SK-N-SH (cell line): ENCODE measurements at regions not wholly inside any gene's neighbourhood (a gene's known extent, or its start where the extent isn't known, plus 50 kb on each side); places are given as distances from the start of the nearest gene placed in this dataset.

ENCODE experiments used
- CTCF ChIA-PET: fragments of 300-600, 350-600 bp; formaldehyde crosslinking; extraction: SDS; loops from one replicate; lab custom pipeline; 2021; lab: Yijun Ruan, JAX
- POLR2A ChIA-PET: fragments of 350-600 bp; sonication (Branson Sonifier 250); formaldehyde crosslinking; extraction: SDS; loops from one replicate; lab custom pipeline; 2020; ENCODE audit warnings: antibody characterized with exemption, inconsistent platforms; lab: Yijun Ruan, JAX
- DNase-seq: peaks from one replicate; pipeline ENCODE4 v3.0.0; 2012
- H2AFZ ChIP-seq: fragments of 200-600 bp; sonication (generic); 2 replicates; pipeline ENCODE4 v1.8.1; 2016; ENCODE audit warnings: antibody characterized with exemption, mild to moderate bottlenecking, low read depth
- H3F3A ChIP-seq: fragments of 200-600 bp; sonication (generic); replicated peaks from 2 replicates; pipeline ENCODE3; 2016; ENCODE audit warnings: antibody characterized with exemption, mild to moderate bottlenecking; ENCODE audit not compliant: insufficient read depth
- H3K27ac ChIP-seq, 2 experiments: fragments of 200-500 bp in 1 of 2; fragments of 200-600 bp in 1 of 2; sonication (Bioruptor generic) in 1 of 2; sonication (generic), shearing (Covaris generic) in 1 of 2; 2 replicates each; pipeline versions ENCODE4 v1.5.1 to v1.6.1; 2014 to 2016; ENCODE audit warnings: low read depth in 2 of 2, inconsistent platforms in 1 of 2, low read length in 1 of 2, mild to moderate bottlenecking in 1 of 2, mixed read lengths in 1 of 2
- H3K27me3 ChIP-seq: fragments of 200-600 bp; sonication (generic), shearing (Covaris generic); 2 replicates; pipeline ENCODE4 v1.6.1; 2016; ENCODE audit warnings: mixed run types; ENCODE audit not compliant: insufficient read depth
- H3K36me3 ChIP-seq, 2 experiments: fragments of 200-500 bp in 1 of 2; fragments of 200-600 bp in 1 of 2; sonication (Bioruptor generic) in 1 of 2; sonication (generic) in 1 of 2; replicated peaks in 1 of 2; 2 replicates each; pipeline versions ENCODE3 to v1.5.1; 2014 to 2016; ENCODE audit warnings: low read length in 1 of 2, mild to moderate bottlenecking in 1 of 2; ENCODE audit not compliant: insufficient read depth in 2 of 2, control insufficient read depth in 1 of 2
- H3K4me1 ChIP-seq, 2 experiments: fragments of 200-500 bp in 1 of 2; fragments of 200-600 bp in 1 of 2; sonication (Bioruptor generic) in 1 of 2; sonication (generic), shearing (Covaris generic) in 1 of 2; 2 replicates each; pipeline versions ENCODE4 v1.5.1 to v1.6.1; 2014 to 2016; ENCODE audit warnings: low read depth in 1 of 2, low read length in 1 of 2, mixed run types in 1 of 2; ENCODE audit not compliant: insufficient read depth in 2 of 2, control insufficient read depth in 1 of 2
- H3K4me2 ChIP-seq: fragments of 200-600 bp; sonication (generic), shearing (Covaris generic); 2 replicates; pipeline ENCODE4 v1.6.1; 2017; ENCODE audit warnings: mixed run types
- H3K4me3 ChIP-seq, 2 experiments: fragments of 200-500 bp in 1 of 2; fragments of 200-600 bp in 1 of 2; sonication (Bioruptor generic) in 1 of 2; sonication (generic), shearing (Covaris generic) in 1 of 2; 2 replicates each; pipeline versions ENCODE4 v1.5.1 to v1.8.1; 2014 to 2016; ENCODE audit warnings: low read depth in 2 of 2, inconsistent platforms in 1 of 2, low read length in 1 of 2, mild to moderate bottlenecking in 1 of 2, mixed read lengths in 1 of 2, moderate library complexity in 1 of 2
- H3K79me2 ChIP-seq: fragments of 200-600 bp; sonication (generic); 2 replicates; pipeline ENCODE4 v1.8.1; 2017; ENCODE audit warnings: mild to moderate bottlenecking; ENCODE audit not compliant: insufficient read depth
- H3K9ac ChIP-seq: fragments of 200-600 bp; sonication (generic); 2 replicates; pipeline ENCODE4 v1.6.1; 2017; ENCODE audit warnings: mixed run types
- H3K9me2 ChIP-seq: fragments of 200-600 bp; sonication (generic); 2 replicates; pipeline ENCODE4 v1.6.1; 2017; ENCODE audit warnings: mixed run types
- H3K9me3 ChIP-seq: fragments of 200-600 bp; sonication (generic); 2 replicates; pipeline ENCODE4 v1.6.1; 2017; ENCODE audit warnings: mixed run types, mild to moderate bottlenecking, moderate library complexity
- H4K20me1 ChIP-seq: fragments of 200-600 bp; sonication (generic); 2 replicates; pipeline ENCODE4 v1.6.1; 2017; ENCODE audit warnings: mild to moderate bottlenecking, mixed run types; ENCODE audit not compliant: insufficient read depth
- FOSL2 ChIP-seq: IDR thresholded peaks from 2 replicates; pipeline ENCODE4 v1.4.0; 2012; ENCODE audit warnings: low read depth, mild to moderate bottlenecking, moderate library complexity, borderline replicate concordance
- GABPA ChIP-seq: IDR thresholded peaks from 2 replicates; pipeline ENCODE4 v1.4.0; 2012; ENCODE audit warnings: low read depth, mild to moderate bottlenecking
- JUND ChIP-seq: IDR thresholded peaks from 2 replicates; pipeline ENCODE4 v1.4.0; 2012
- MEF2A ChIP-seq: IDR thresholded peaks from 2 replicates; pipeline ENCODE4 v1.4.0; 2012; ENCODE audit warnings: low read depth, borderline replicate concordance
- MXI1 ChIP-seq: IDR thresholded peaks from 2 replicates; pipeline ENCODE4 v1.6.1; 2012; ENCODE audit warnings: mild to moderate bottlenecking, low read depth, low read length, improper control_type of control experiment
- NFIC ChIP-seq: IDR thresholded peaks from 2 replicates; pipeline ENCODE4 v1.4.0; 2012; ENCODE audit warnings: borderline replicate concordance
- NRF1 ChIP-seq: IDR thresholded peaks from 2 replicates; pipeline ENCODE4 v1.6.1; 2012; ENCODE audit warnings: low read depth, mild to moderate bottlenecking, low read length
- POLR2AphosphoS5 ChIP-seq: IDR thresholded peaks from 2 replicates; pipeline ENCODE4 v1.6.1; 2012; ENCODE audit warnings: low read depth, low read length
- SIN3A ChIP-seq: IDR thresholded peaks from 2 replicates; pipeline ENCODE4 v1.6.1; 2012; ENCODE audit warnings: low read depth, mild to moderate bottlenecking, low read length, moderate library complexity, borderline replicate concordance
- TEAD4 ChIP-seq: IDR thresholded peaks from 2 replicates; pipeline ENCODE4 v1.4.0; 2012; ENCODE audit warnings: mild to moderate bottlenecking, borderline replicate concordance; ENCODE audit not compliant: insufficient read depth
- WGBS: methylation state at CpG from one replicate; pipeline ENCODE4 v1.1.6; 2017; ENCODE audit warnings: low lambda C conversion rate; 5-methylcytosine and 5-hydroxymethylcytosine counted together
- TF ChIP-seq, protein P1 (sequence below): IDR thresholded peaks from 2 replicates; pipeline ENCODE4 v1.6.1; 2012; ENCODE audit warnings: mild to moderate bottlenecking, low read depth, low read length, moderate library complexity
- TF ChIP-seq, protein P2 (sequence below): fragments of 200-600 bp; sonication (generic); IDR thresholded peaks from 2 replicates; pipeline ENCODE4 v1.6.1; 2017; ENCODE audit warnings: antibody characterized with exemption, mild to moderate bottlenecking, moderate library complexity
- TF ChIP-seq, protein P3 (sequence below): IDR thresholded peaks from 2 replicates; pipeline ENCODE4 v1.4.0; 2012; ENCODE audit warnings: low read depth
- TF ChIP-seq, protein P4 (sequence below): fragments of 150-350 bp; IDR thresholded peaks from 2 replicates; pipeline ENCODE4 v1.6.1; 2017; ENCODE audit warnings: antibody characterized with exemption, low read length, low read depth, borderline replicate concordance

DNA sequence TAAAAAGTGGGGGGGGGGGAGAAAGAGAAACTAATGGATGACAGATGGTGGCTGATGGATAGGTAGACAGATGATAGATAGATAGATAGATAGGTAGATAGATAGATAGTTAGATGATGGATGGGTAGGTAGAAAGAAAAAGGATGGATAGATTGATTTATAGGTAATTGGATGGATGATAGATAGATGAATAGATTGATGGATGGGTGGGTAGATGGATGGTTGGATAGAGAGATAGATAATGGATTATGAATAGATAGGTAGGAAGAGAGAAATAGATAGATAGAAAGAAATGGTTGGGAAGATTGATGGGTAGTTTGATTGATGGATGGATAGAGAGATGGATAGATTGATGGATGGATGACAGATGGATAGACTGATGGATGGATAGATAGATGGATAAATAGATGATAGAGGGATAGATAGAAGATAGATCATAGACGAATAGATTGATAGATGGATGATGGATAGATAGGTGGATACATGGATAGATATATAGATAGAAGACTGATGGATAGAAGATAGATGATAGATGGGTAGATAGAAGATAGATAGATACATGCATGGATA, 337.1 kb downstream of the C16orf95 start (continued):
- TF ChIP-seq, protein P1, sequence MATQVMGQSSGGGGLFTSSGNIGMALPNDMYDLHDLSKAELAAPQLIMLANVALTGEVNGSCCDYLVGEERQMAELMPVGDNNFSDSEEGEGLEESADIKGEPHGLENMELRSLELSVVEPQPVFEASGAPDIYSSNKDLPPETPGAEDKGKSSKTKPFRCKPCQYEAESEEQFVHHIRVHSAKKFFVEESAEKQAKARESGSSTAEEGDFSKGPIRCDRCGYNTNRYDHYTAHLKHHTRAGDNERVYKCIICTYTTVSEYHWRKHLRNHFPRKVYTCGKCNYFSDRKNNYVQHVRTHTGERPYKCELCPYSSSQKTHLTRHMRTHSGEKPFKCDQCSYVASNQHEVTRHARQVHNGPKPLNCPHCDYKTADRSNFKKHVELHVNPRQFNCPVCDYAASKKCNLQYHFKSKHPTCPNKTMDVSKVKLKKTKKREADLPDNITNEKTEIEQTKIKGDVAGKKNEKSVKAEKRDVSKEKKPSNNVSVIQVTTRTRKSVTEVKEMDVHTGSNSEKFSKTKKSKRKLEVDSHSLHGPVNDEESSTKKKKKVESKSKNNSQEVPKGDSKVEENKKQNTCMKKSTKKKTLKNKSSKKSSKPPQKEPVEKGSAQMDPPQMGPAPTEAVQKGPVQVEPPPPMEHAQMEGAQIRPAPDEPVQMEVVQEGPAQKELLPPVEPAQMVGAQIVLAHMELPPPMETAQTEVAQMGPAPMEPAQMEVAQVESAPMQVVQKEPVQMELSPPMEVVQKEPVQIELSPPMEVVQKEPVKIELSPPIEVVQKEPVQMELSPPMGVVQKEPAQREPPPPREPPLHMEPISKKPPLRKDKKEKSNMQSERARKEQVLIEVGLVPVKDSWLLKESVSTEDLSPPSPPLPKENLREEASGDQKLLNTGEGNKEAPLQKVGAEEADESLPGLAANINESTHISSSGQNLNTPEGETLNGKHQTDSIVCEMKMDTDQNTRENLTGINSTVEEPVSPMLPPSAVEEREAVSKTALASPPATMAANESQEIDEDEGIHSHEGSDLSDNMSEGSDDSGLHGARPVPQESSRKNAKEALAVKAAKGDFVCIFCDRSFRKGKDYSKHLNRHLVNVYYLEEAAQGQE: no peak
- TF ChIP-seq, protein P2, sequence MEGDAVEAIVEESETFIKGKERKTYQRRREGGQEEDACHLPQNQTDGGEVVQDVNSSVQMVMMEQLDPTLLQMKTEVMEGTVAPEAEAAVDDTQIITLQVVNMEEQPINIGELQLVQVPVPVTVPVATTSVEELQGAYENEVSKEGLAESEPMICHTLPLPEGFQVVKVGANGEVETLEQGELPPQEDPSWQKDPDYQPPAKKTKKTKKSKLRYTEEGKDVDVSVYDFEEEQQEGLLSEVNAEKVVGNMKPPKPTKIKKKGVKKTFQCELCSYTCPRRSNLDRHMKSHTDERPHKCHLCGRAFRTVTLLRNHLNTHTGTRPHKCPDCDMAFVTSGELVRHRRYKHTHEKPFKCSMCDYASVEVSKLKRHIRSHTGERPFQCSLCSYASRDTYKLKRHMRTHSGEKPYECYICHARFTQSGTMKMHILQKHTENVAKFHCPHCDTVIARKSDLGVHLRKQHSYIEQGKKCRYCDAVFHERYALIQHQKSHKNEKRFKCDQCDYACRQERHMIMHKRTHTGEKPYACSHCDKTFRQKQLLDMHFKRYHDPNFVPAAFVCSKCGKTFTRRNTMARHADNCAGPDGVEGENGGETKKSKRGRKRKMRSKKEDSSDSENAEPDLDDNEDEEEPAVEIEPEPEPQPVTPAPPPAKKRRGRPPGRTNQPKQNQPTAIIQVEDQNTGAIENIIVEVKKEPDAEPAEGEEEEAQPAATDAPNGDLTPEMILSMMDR: no peak
- no peak for TF ChIP-seq TEAD4

DNA sequence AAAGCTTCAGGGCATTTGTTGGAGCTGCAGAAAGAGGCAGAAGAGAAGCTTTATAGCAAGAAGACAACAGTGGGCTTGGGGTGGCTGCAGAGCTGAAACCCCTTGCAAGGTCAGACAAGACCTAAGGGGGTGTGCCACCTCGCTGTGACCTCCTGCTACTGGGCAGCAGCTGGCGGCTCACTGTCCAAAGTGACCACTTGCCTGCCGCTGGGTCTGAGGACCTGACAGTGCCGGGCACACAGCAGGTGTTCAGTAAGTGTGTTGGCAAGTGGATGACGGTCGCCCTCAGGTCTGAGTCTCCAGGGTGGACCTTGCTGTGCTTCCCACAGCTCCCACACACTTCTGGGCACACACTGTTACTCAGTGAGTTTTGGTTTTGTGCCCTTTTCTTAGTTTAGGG, 336.5 kb downstream of the C16orf95 start:
- peaks cover 25% of the 10 kb centered on the region; the same call in 1 of the 2 replicates for H3K27me3 ChIP-seq
- H3F3A ChIP-seq: peaks cover 3% of the 10 kb centered on the region
- no peaks in the 10 kb centered on the region for H3K9me3 ChIP-seq
- no peaks in the 10 kb centered on the region for H3K79me2 ChIP-seq
- no peak for DNase-seq
- H2AFZ ChIP-seq: no peak overlapping the region
- no peaks in the 10 kb centered on the region for H3K9me2 ChIP-seq
- no peaks in the 10 kb centered on the region for H4K20me1 ChIP-seq
- POLR2A ChIA-PET: no interaction called here
- TF ChIP-seq FOSL2 (no peak), MEF2A (no peak), GABPA (no peak), JUND (no peak), NRF1 (no peak), POLR2AphosphoS5 (no peak), SIN3A (no peak), MXI1 (no peak), NFIC (no peak), TEAD4 (no peak)
- TF ChIP-seq, protein P2: no peak
- TF ChIP-seq, protein P3, sequence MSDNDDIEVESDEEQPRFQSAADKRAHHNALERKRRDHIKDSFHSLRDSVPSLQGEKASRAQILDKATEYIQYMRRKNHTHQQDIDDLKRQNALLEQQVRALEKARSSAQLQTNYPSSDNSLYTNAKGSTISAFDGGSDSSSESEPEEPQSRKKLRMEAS: no peak
- TF ChIP-seq, protein P4, sequence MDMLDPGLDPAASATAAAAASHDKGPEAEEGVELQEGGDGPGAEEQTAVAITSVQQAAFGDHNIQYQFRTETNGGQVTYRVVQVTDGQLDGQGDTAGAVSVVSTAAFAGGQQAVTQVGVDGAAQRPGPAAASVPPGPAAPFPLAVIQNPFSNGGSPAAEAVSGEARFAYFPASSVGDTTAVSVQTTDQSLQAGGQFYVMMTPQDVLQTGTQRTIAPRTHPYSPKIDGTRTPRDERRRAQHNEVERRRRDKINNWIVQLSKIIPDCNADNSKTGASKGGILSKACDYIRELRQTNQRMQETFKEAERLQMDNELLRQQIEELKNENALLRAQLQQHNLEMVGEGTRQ: no peak
- no peaks in the 10 kb centered on the region; a peak in 1 of 4 replicates for H3K4me1 ChIP-seq
- CTCF ChIA-PET: no interaction called here
- H3K27ac ChIP-seq: no peak overlapping the region
- H3K9ac ChIP-seq: no peak overlapping the region
- WGBS: 0% methylated on average over 1 of the region's 6 CpGs
- H3K36me3 ChIP-seq: no peaks in the 10 kb centered on the region
- H3K4me2 ChIP-seq: no peak overlapping the region
- H3K4me3 ChIP-seq: no peak overlapping the region
